ENCODE measurements at regions not wholly inside any gene's neighbourhood (a gene's known extent, or its start where the extent isn't known, plus 50 kb on each side); places are given as distances from the start of the nearest gene placed in this dataset.

DNA sequence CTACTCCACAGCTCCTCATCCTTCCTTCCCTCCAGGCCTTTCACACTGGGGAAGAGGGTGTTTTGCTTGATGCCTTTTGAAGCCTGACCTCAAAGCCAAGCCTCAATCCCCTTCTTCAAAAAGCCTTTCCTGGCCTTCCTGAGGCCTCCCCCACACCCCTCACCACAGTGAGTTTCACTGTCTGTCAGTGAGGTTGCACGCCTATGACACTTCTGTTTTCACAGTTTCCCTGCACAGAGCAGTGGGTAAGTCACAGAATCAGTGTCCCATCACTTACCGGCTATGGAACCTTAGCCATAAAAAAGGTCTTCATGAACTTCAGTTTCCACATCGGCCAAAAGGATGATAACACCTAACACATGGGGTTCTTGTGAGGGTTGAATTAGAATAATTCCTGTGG, 371.4 kb downstream of the UQCRFS1 start:
- no peak overlapping the region for H3K9ac ChIP-seq (ENCODE audit: control insufficient read depth, insufficient read depth, low read length)
- H4K20me1 ChIP-seq (ENCODE audit: control insufficient read depth, insufficient read depth): no peaks in the 10 kb centered on the region
- no peaks in the 10 kb centered on the region for H3K36me3 ChIP-seq (ENCODE audit: control insufficient read depth in 2 of 2, insufficient read depth in 2 of 2, low read length in 1 of 2)
- H3K27ac ChIP-seq (ENCODE audit: control insufficient read depth, insufficient read depth): no peak overlapping the region
- H3K4me2 ChIP-seq (ENCODE audit: control insufficient read depth, insufficient read depth): no peak overlapping the region
- H2AFZ ChIP-seq (ENCODE audit: control insufficient read depth, low read depth, low read length): no peak overlapping the region
- no peaks in the 10 kb centered on the region for H3K79me2 ChIP-seq (ENCODE audit: control insufficient read depth, insufficient read depth, low read length)
- SMC1A ChIA-PET (ENCODE audit: uncharacterized antibody, unreplicated experiment): no interaction called here
- CTCF ChIA-PET: no interaction called here
- ATAC-seq (no peak), DNase-seq (ENCODE audit: low read depth, low spot score) (no peak), FAIRE-seq (no peak)
- WGBS (ENCODE audit: insufficient coverage, insufficient replicate concordance, low lambda C conversion rate, missing lambda C conversion rate): 26% methylated on average over 3 of the region's 3 CpGs
- no peaks in the 10 kb centered on the region for H3K27me3 ChIP-seq (replicated peaks in 1 of 2; ENCODE audit: control insufficient read depth in 2 of 2, insufficient read depth in 2 of 2, low read length in 1 of 2)
- POLR2A ChIA-PET: no interaction called here
- intact Hi-C loops (cut with micrococcal nuclease; ENCODE audit: unreplicated experiment) (no loop called here), in situ Hi-C loops (cut with MboI) (no loop called here)
- no peak overlapping the region for H3K4me3 ChIP-seq
- H3K4me1 ChIP-seq (ENCODE audit: control insufficient read depth, insufficient read depth, low read length): no peaks in the 10 kb centered on the region
- no TSS peak for BruUV-seq (replicated peaks)
- H3K9me3 ChIP-seq (replicated peaks; ENCODE audit: control insufficient read depth, insufficient read depth, low read length): no peaks in the 10 kb centered on the region; the same call in 2 of the 3 replicates
- RAD21 ChIA-PET (ENCODE audit: unreplicated experiment): no interaction called here
- TF ChIP-seq, protein P1, sequence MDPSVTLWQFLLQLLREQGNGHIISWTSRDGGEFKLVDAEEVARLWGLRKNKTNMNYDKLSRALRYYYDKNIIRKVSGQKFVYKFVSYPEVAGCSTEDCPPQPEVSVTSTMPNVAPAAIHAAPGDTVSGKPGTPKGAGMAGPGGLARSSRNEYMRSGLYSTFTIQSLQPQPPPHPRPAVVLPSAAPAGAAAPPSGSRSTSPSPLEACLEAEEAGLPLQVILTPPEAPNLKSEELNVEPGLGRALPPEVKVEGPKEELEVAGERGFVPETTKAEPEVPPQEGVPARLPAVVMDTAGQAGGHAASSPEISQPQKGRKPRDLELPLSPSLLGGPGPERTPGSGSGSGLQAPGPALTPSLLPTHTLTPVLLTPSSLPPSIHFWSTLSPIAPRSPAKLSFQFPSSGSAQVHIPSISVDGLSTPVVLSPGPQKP (IDR thresholded peaks at IDR 0.05; ENCODE audit: low read depth, low read length): no peak
- TF ChIP-seq, protein P2, sequence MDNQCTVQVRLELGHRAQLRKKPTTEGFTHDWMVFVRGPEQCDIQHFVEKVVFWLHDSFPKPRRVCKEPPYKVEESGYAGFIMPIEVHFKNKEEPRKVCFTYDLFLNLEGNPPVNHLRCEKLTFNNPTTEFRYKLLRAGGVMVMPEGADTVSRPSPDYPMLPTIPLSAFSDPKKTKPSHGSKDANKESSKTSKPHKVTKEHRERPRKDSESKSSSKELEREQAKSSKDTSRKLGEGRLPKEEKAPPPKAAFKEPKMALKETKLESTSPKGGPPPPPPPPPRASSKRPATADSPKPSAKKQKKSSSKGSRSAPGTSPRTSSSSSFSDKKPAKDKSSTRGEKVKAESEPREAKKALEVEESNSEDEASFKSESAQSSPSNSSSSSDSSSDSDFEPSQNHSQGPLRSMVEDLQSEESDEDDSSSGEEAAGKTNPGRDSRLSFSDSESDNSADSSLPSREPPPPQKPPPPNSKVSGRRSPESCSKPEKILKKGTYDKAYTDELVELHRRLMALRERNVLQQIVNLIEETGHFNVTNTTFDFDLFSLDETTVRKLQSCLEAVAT (IDR thresholded peaks at IDR 0.05): no peak
- TF ChIP-seq CHD2 (IDR thresholded peaks at IDR 0.05; ENCODE audit: borderline replicate concordance, low read depth, low read length) (no peak), REST (IDR thresholded peaks at IDR 0.05; ENCODE audit: low read depth, low read length) (no peak), IRF4 (IDR thresholded peaks at IDR 0.05; ENCODE audit: low read depth, low read length) (no peak), SREBF2 (IDR thresholded peaks at IDR 0.05; ENCODE audit: low read length) (no peak), EZH2 (IDR thresholded peaks at IDR 0.05; ENCODE audit: borderline replicate concordance, control insufficient read depth, low read depth, low read length) (no peak), ZZZ3 (IDR thresholded peaks at IDR 0.05; ENCODE audit: control insufficient read depth, insufficient read length, low read depth) (no peak), CBX3 (IDR thresholded peaks at IDR 0.05; ENCODE audit: borderline replicate concordance, low read depth) (no peak), SUPT20H (IDR thresholded peaks at IDR 0.05; ENCODE audit: borderline replicate concordance, control insufficient read depth, low read depth, low read length) (no peak), SMC3 (IDR thresholded peaks at IDR 0.05; ENCODE audit: borderline replicate concordance, low read length) (no peak), NFYB (IDR thresholded peaks at IDR 0.05; ENCODE audit: insufficient read depth, low read depth, low read length) (no peak), SP1 (IDR thresholded peaks at IDR 0.05; ENCODE audit: low read depth, low read length) (no peak)
- TF ChIP-seq, protein P3, sequence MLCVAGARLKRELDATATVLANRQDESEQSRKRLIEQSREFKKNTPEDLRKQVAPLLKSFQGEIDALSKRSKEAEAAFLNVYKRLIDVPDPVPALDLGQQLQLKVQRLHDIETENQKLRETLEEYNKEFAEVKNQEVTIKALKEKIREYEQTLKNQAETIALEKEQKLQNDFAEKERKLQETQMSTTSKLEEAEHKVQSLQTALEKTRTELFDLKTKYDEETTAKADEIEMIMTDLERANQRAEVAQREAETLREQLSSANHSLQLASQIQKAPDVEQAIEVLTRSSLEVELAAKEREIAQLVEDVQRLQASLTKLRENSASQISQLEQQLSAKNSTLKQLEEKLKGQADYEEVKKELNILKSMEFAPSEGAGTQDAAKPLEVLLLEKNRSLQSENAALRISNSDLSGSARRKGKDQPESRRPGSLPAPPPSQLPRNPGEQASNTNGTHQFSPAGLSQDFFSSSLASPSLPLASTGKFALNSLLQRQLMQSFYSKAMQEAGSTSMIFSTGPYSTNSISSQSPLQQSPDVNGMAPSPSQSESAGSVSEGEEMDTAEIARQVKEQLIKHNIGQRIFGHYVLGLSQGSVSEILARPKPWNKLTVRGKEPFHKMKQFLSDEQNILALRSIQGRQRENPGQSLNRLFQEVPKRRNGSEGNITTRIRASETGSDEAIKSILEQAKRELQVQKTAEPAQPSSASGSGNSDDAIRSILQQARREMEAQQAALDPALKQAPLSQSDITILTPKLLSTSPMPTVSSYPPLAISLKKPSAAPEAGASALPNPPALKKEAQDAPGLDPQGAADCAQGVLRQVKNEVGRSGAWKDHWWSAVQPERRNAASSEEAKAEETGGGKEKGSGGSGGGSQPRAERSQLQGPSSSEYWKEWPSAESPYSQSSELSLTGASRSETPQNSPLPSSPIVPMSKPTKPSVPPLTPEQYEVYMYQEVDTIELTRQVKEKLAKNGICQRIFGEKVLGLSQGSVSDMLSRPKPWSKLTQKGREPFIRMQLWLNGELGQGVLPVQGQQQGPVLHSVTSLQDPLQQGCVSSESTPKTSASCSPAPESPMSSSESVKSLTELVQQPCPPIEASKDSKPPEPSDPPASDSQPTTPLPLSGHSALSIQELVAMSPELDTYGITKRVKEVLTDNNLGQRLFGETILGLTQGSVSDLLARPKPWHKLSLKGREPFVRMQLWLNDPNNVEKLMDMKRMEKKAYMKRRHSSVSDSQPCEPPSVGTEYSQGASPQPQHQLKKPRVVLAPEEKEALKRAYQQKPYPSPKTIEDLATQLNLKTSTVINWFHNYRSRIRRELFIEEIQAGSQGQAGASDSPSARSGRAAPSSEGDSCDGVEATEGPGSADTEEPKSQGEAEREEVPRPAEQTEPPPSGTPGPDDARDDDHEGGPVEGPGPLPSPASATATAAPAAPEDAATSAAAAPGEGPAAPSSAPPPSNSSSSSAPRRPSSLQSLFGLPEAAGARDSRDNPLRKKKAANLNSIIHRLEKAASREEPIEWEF (IDR thresholded peaks at IDR 0.05; ENCODE audit: insufficient replicate concordance, low read depth, low read length): no peak
